Glutamatergic neuron (in vitro differentiated cells): ENCODE measurements at regions not wholly inside any gene's neighbourhood (a gene's known extent, or its start where the extent isn't known, plus 50 kb on each side); places are given as distances from the start of the nearest gene placed in this dataset.
"Not testable (repeated sequence)": the region's sequence is repeated elsewhere in the genome, so short reads cannot be mapped to it uniquely, and the experiment has no call there.

ENCODE experiments used
- DNase-seq: peaks from one replicate; pipeline ENCODE4 v3.0.0; 2022
- H3K27ac Mint-ChIP-seq: one replicate; pipeline ENCODE4 v1.8.0; 2020; ENCODE audit warnings: mild to moderate bottlenecking, mixed read lengths, inconsistent platforms; ENCODE audit not compliant: unreplicated experiment
- H3K27me3 Mint-ChIP-seq: one replicate; pipeline ENCODE4 v1.8.0; 2020; ENCODE audit warnings: mild to moderate bottlenecking, moderate library complexity, mixed read lengths, inconsistent platforms; ENCODE audit not compliant: unreplicated experiment
- H3K36me3 Mint-ChIP-seq: one replicate; pipeline ENCODE4 v1.8.0; 2020; ENCODE audit warnings: mild to moderate bottlenecking, mixed read lengths, inconsistent platforms; ENCODE audit not compliant: unreplicated experiment
- H3K4me1 Mint-ChIP-seq: one replicate; pipeline ENCODE4 v1.8.0; 2020; ENCODE audit warnings: mild to moderate bottlenecking, low read depth, mixed read lengths, inconsistent platforms; ENCODE audit not compliant: unreplicated experiment
- H3K4me3 Mint-ChIP-seq: one replicate; pipeline ENCODE4 v1.8.0; 2020; ENCODE audit warnings: mild to moderate bottlenecking, mixed read lengths, inconsistent platforms; ENCODE audit not compliant: unreplicated experiment
- H3K9me3 Mint-ChIP-seq: one replicate; pipeline ENCODE4 v1.8.0; 2020; ENCODE audit warnings: mild to moderate bottlenecking, moderate library complexity, mixed read lengths, inconsistent platforms; ENCODE audit not compliant: unreplicated experiment
- CTCF ChIP-seq: fragments of 200-600 bp; sonication (generic); IDR thresholded peaks from one replicate; pipeline ENCODE4 v1.5.0; 2021; ENCODE audit not compliant: partially characterized antibody, unreplicated experiment

DNA sequence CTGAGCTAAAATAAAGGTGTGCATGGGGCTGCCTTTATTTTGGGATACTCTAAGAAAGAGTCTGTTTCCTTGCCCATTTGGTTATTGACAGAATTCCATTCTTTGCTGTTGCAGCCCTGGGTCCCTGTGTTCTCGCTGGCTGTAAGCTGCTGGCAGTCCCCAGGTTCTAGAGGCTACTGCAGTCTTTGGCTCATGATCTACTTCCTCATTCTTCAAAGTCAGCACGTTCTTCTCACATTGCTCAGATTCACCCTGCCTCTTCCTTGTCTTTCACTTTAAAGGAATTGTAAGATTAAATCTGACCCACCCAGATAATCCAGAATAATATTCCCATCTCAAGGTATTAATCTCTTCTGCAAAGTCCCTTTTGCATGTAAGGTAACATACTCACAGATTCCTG lies 620.3 kb downstream of the CCSER2 start:
- H3K27ac Mint-ChIP-seq = no peak overlapping the region
- no peaks in the 10 kb centered on the region for H3K36me3 Mint-ChIP-seq
- DNase-seq = no peak
- H3K27me3 Mint-ChIP-seq = peaks cover 3% of the 10 kb centered on the region
- H3K9me3 Mint-ChIP-seq = peaks cover 1% of the 10 kb centered on the region
- no peak for TF ChIP-seq CTCF
- H3K4me3 Mint-ChIP-seq = no peak overlapping the region
- H3K4me1 Mint-ChIP-seq = peaks cover 5% of the 10 kb centered on the region

DNA sequence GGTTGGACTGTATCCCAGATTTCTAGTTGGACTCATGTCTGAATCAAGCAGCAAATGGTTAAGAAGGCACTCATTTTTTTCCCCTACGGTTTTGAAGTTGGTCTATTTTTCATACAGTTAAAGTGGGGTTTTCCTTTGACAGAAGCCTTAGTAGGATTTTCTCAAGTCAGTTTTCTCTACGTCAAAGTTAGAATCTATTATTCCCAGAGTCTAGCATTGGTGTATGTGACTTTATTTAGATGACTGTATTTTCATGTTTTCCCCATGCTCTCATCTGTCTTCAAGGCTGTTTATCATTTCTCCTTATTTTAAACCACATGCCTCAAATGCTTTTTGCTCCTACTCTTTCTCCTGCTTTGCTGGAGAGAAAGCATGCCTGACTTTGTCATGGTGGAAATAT lies 623.2 kb downstream of the CCSER2 start:
- H3K4me1 Mint-ChIP-seq = peaks cover 5% of the 10 kb centered on the region
- H3K36me3 Mint-ChIP-seq = no peaks in the 10 kb centered on the region
- no peak overlapping the region for H3K4me3 Mint-ChIP-seq
- peaks cover 1% of the 10 kb centered on the region for H3K9me3 Mint-ChIP-seq
- H3K27ac Mint-ChIP-seq = no peak overlapping the region
- peaks cover 3% of the 10 kb centered on the region for H3K27me3 Mint-ChIP-seq
- no peak for DNase-seq
- TF ChIP-seq CTCF = no peak

DNA sequence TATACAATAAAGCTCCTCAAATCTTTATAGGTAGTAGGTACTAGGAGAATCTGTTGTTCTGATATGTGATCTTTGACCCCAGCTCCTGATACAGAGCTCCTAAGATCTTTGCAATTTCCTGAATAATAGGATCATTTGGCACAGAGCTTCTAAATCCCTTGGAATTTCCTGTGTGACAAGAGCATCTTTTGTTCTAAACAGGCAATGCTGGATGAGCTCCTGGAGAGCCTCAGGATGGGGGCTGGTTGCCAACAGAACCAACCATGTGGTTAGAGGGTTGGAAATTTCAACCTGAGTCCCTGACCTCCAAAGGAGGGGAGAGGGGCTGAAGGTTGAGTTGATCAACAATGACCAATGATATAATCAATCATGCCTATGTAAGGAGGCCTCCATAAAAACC lies 629.0 kb downstream of the CCSER2 start:
- DNase-seq = no peak
- Mint-ChIP-seq H3K36me3 (no peaks in the 10 kb centered on the region), H3K27me3 (peaks cover 3% of the 10 kb centered on the region), H3K27ac (no peak overlapping the region), H3K9me3 (no peaks in the 10 kb centered on the region), H3K4me3 (no peak overlapping the region), H3K4me1 (peaks cover 2% of the 10 kb centered on the region)
- no peak for TF ChIP-seq CTCF

GRCh38 chr10:84965468-84965867 lies 637.1 kb downstream of the CCSER2 start:
- H3K4me1 Mint-ChIP-seq = no peaks in the 10 kb centered on the region
- no peaks in the 10 kb centered on the region for H3K9me3 Mint-ChIP-seq
- DNase-seq = no peak
- no peak for TF ChIP-seq CTCF
- no peak overlapping the region for H3K27ac Mint-ChIP-seq
- H3K27me3 Mint-ChIP-seq = no peaks in the 10 kb centered on the region
- no peaks in the 10 kb centered on the region for H3K36me3 Mint-ChIP-seq
- no peak overlapping the region for H3K4me3 Mint-ChIP-seq

DNA sequence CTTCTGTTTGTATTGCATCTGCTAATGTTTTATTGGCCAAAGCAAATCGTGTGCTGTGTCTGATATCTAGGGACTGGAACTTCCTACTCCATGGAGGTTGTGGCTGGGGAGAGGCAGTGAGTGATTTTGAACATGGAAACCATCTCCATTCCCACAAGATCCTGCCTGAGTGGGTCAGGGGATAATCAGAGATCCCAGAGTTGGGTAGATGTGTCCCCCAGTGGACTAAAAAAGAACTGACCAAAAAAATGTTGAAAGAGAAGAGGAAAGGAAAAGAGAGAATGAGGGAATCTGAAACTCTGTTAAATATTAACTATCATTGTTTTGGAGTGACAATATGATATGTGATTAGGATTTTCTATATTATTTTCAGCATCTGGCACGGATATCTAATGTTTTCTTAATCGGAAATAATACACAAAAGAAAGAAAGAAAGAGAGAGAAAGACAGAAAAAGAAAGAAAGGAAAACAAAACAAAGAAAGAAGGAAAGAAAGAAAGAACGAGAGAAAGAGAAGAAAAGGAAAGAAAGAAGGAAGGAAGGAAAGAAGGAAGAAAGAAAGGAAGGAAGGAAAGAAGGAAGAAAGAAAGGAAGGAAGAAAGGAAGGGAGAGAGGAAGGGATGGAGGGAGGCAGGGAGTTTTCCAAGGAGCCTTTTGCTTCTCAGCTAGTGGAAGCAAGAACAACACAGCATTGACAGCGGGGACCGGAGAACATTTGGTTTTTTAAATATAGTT lies 638.5 kb downstream of the CCSER2 start:
- no peak overlapping the region for H3K27ac Mint-ChIP-seq
- no peaks in the 10 kb centered on the region for H3K36me3 Mint-ChIP-seq
- no peak for DNase-seq
- H3K4me3 Mint-ChIP-seq = no peak overlapping the region
- H3K27me3 Mint-ChIP-seq = no peaks in the 10 kb centered on the region
- H3K4me1 Mint-ChIP-seq = no peaks in the 10 kb centered on the region
- H3K9me3 Mint-ChIP-seq = no peaks in the 10 kb centered on the region
- TF ChIP-seq CTCF = no peak

- H3K4me1 Mint-ChIP-seq, DNase-seq, H3K4me3 Mint-ChIP-seq, H3K27me3 Mint-ChIP-seq, H3K27ac Mint-ChIP-seq, H3K9me3 Mint-ChIP-seq, H3K36me3 Mint-ChIP-seq: not testable (repeated sequence)
Measured at GRCh38 chr10:84969297-84969696, 640.9 kb downstream of the CCSER2 start.
